Gastrocnemius medialis (tissue), 4 donors: ENCODE measurements at regions not wholly inside any gene's neighbourhood (a gene's known extent, or its start where the extent isn't known, plus 50 kb on each side); places are given as distances from the start of the nearest gene placed in this dataset.

ENCODE experiments used
- ATAC-seq, 2 donors: fragments of 150-250 bp; one replicate each; pipeline ENCODE4 v1.9.1; 2016
- DNase-seq, 2 donors: peaks; one replicate each; pipeline ENCODE4 v3.0.0-alpha.2; 2019
- H3K27ac ChIP-seq, 4 donors: fragments of 200-600 bp; sonication (generic); 1 replicate in 1 of 4; 2 replicates in 3 of 4; pipeline ENCODE4 v1.5.1; 2016 to 2018; ENCODE audit warnings: mild to moderate bottlenecking in 2 of 4, moderate library complexity in 1 of 4
- H3K27me3 ChIP-seq, 3 donors: fragments of 200-600 bp; sonication (generic) in 2 of 3; 1 replicate in 1 of 3; 2 replicates in 2 of 3; pipeline versions ENCODE4 v1.5.1 to v1.6.0; 2016 to 2019; ENCODE audit warnings: mild to moderate bottlenecking in 1 of 3, moderate library complexity in 1 of 3
- H3K36me3 ChIP-seq, 2 donors: fragments of 200-600 bp; sonication (generic) in 1 of 2; one replicate each; pipeline ENCODE4 v1.5.1; 2017 to 2018
- H3K4me1 ChIP-seq, 2 donors: fragments of 200-600 bp; sonication (generic) in 1 of 2; one replicate each; pipeline ENCODE4 v1.5.1; 2016 to 2017; ENCODE audit warnings: mild to moderate bottlenecking in 2 of 2
- H3K4me3 ChIP-seq, 4 donors: fragments of 200-600 bp; sonication (generic) in 3 of 4; 1 replicate in 1 of 4; 2 replicates in 3 of 4; pipeline ENCODE4 v1.5.1; 2016 to 2019; ENCODE audit warnings: mild to moderate bottlenecking in 2 of 4
- H3K9me3 ChIP-seq, 3 donors: fragments of 200-600 bp; sonication (generic) in 2 of 3; 1 replicate in 1 of 3; 2 replicates in 2 of 3; pipeline ENCODE4 v1.5.1; 2016 to 2019
- POLR2A ChIP-seq, 2 donors: fragments of 450-650 bp; IDR thresholded peaks; one replicate each; pipeline ENCODE4 v1.6.1; 2017; ENCODE audit warnings: antibody characterized with exemption in 2 of 2, mild to moderate bottlenecking in 2 of 2, moderate library complexity in 2 of 2
- in situ Hi-C, 4 donors: fragments of 200-750 bp; cut with MboI; loops; one replicate each; pipeline versions ENCODE4 v1.15.0 to v1.8.0; 2017; ENCODE audit warnings: low sequenced_read_pairs in 4 of 4
- intact Hi-C: fragments of 100-400 bp; cut with DNase I; formaldehyde crosslinking; loops from one replicate; pipeline ENCODE4 v1.15.1; 2023; ENCODE audit warnings: low total_unique reads
- TF ChIP-seq, protein P1 (sequence below), 5 experiments: fragments of 450-650 bp in 3 of 5; fragments of 200-600 bp in 2 of 5; sonication (generic) in 2 of 5; IDR thresholded peaks in 4 of 5; conservative IDR thresholded peaks in 1 of 5; 1 replicate in 4 of 5; 2 replicates in 1 of 5; pipeline ENCODE4 v1.5.1; 2016 to 2019; ENCODE audit warnings: antibody characterized with exemption in 5 of 5, mild to moderate bottlenecking in 3 of 5, moderate library complexity in 3 of 5

DNA sequence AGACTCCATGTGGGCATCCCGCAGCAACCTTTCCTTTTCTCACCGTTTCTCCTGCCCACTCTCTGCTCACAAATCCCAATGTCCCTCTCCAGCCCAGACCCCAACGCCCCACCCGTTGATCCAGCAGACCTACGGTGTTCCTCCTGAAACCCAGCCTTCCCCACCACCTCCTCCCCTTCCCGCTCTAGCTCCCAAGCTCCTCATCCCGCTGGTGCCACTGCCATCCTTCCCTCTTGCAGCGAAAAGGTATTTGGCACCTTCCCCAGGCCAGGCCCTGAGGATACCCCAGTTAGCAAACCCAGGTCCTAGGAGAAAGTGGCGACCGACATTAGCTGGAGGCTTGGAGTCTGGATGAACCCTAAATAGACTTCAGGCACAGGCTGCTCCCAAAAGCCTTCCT is 84.0 kb upstream of the RTL6 start:
- intact Hi-C loops (no loop called here), in situ Hi-C loops (no loop called here)
- no peaks in the 10 kb centered on the region for H3K9me3 ChIP-seq
- no peak overlapping the region for H3K27ac ChIP-seq
- no peak overlapping the region for H3K4me3 ChIP-seq
- no peak for TF ChIP-seq POLR2A (IDR thresholded peaks at IDR 0.05)
- TF ChIP-seq, protein P1, sequence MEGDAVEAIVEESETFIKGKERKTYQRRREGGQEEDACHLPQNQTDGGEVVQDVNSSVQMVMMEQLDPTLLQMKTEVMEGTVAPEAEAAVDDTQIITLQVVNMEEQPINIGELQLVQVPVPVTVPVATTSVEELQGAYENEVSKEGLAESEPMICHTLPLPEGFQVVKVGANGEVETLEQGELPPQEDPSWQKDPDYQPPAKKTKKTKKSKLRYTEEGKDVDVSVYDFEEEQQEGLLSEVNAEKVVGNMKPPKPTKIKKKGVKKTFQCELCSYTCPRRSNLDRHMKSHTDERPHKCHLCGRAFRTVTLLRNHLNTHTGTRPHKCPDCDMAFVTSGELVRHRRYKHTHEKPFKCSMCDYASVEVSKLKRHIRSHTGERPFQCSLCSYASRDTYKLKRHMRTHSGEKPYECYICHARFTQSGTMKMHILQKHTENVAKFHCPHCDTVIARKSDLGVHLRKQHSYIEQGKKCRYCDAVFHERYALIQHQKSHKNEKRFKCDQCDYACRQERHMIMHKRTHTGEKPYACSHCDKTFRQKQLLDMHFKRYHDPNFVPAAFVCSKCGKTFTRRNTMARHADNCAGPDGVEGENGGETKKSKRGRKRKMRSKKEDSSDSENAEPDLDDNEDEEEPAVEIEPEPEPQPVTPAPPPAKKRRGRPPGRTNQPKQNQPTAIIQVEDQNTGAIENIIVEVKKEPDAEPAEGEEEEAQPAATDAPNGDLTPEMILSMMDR (IDR thresholded peaks at IDR 0.05 in 4 of 5, conservative IDR thresholded peaks at IDR 0.05 in 1 of 5), result no peak
- peaks cover 5 to 11% (median 8%) of the 10 kb centered on the region in 3 donors for H3K27me3 ChIP-seq
- no peaks in the 10 kb centered on the region for H3K4me1 ChIP-seq
- no peak for ATAC-seq
- DNase-seq, result no peak
- no peaks in the 10 kb centered on the region for H3K36me3 ChIP-seq

DNA sequence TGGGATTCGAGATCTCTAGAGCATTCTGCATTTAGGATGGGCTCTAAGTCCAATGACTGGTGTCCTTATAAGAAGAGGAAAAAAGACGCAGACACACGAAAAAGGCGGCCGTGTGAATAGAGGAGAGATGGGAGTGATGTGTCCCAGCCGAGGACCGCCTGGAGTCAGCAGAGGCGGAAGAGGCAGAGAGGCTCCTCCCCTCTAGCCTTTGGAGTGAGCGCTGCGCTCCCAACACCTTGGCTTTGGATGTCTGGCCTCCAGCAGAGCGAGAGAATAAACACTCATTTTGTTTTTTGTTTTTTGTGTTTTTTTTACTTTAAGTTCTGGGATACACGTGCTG is 83.0 kb upstream of the RTL6 start:
- DNase-seq, result no peak

DNA sequence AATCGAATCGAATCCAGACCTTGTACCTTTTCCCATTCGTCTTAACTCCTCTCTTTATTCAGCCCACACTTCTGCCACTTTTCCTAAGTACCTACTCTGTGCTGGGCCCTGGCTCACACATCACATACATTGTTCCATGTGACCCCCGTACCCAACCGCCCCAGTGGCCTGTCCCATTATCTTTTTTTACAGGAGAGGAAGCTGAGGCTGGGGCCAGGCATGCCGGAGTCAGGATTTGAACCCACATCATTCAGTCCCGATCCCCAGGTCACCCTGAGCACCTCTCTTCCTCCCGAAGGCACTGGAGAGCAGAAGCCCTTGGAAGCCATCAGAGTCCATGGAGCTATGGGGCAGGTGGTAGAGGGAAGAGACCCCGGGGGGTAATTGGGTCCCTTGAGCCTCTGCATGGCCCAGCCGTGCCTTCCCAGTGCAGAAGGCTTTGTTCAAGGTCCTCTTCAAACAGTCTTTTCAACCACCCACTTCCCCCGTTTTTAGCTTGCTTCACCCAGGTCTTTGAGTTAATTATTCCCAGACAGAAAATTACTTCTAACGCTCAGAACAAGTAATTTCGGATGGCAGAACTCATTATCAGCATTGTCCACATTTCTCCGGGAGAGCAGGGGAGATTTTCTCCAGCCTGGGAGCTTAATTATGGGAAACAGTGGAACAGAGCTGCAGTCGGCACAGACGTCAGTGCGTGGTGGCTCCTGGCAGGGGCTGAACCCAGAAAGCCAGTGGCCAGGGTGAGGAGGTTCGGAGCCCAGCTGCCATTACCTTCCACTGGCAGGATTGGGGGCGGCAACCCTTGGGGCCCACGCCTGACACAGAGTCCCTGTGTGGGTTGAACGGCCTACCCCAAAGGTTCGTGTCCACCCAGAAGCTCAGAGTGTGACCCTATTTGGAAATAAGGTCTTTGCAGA is 82.4 kb upstream of the RTL6 start:
- H3K27me3 ChIP-seq, result peaks cover 5 to 9% (median 7%) of the 10 kb centered on the region in 3 donors
- no peak for DNase-seq
- TF ChIP-seq POLR2A (IDR thresholded peaks at IDR 0.05), result no peak
- TF ChIP-seq, protein P1 (IDR thresholded peaks at IDR 0.05 in 4 of 5, conservative IDR thresholded peaks at IDR 0.05 in 1 of 5), result no peak
- H3K27ac ChIP-seq, result no peak overlapping the region
- no peaks in the 10 kb centered on the region for H3K4me1 ChIP-seq
- H3K9me3 ChIP-seq, result no peaks in the 10 kb centered on the region
- no peaks in the 10 kb centered on the region for H3K36me3 ChIP-seq
- no peak for ATAC-seq
- intact Hi-C loops, result no loop called here
- H3K4me3 ChIP-seq, result no peak overlapping the region
- in situ Hi-C loops, result no loop called here

More for the DNA sequence above, 83.0 kb upstream of the RTL6 start:
- H3K9me3 ChIP-seq, result no peaks in the 10 kb centered on the region
- intact Hi-C loops (no loop called here), in situ Hi-C loops (no loop called here)
- ATAC-seq, result no peak
- TF ChIP-seq POLR2A (IDR thresholded peaks at IDR 0.05), result no peak
- TF ChIP-seq, protein P1 (IDR thresholded peaks at IDR 0.05 in 4 of 5, conservative IDR thresholded peaks at IDR 0.05 in 1 of 5), result no peak
- H3K27ac ChIP-seq, result no peak overlapping the region
- no peaks in the 10 kb centered on the region for H3K36me3 ChIP-seq
- no peak overlapping the region for H3K4me3 ChIP-seq
- H3K4me1 ChIP-seq, result no peaks in the 10 kb centered on the region
- peaks cover 5 to 11% (median 7%) of the 10 kb centered on the region in 3 donors for H3K27me3 ChIP-seq

DNA sequence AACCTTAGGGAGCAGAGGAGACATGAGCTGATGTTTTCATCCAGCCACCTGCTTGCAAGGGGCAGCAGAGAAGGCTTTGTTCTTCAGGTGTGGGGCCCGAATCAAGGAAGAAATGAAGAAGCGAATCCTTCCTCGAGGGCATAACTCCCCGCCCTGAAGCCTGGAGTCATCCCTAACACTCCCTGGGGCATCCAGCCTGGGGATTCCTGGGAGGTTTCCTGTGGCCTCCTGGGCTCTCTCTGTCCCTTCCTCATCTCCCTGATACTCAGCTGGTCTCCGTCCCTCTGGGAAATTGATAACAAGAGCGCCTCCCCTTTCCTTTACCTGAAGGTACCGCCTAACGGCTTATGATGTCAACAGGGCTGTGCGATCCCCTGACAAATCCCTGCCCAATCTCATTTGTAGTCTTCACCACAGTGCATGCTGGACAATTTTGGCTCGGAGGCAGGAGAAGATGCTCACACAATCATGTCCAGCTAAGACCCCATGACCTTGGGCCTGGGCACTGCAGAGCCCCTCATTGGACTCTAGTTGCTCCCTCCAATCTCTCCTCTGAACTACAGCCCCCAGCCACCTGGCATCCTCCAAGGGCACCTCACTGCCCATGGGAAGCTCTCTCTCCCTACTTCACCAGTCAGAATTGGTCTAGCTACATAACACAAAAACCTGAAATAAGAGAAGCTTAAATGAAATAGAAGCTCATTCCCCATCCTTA is 80.6 kb upstream of the RTL6 start:
- H3K4me1 ChIP-seq, result no peaks in the 10 kb centered on the region
- in situ Hi-C loops, result no loop called here
- no peaks in the 10 kb centered on the region for H3K36me3 ChIP-seq
- ATAC-seq, result no peak
- no peak for TF ChIP-seq POLR2A (IDR thresholded peaks at IDR 0.05)
- TF ChIP-seq, protein P1 (IDR thresholded peaks at IDR 0.05 in 4 of 5, conservative IDR thresholded peaks at IDR 0.05 in 1 of 5), result no peak
- no peak overlapping the region for H3K27ac ChIP-seq
- no peak for DNase-seq
- H3K27me3 ChIP-seq, result peaks cover 3 to 11% (median 7%) of the 10 kb centered on the region in 3 donors
- intact Hi-C loops, result no loop called here
- H3K9me3 ChIP-seq, result no peaks in the 10 kb centered on the region
- H3K4me3 ChIP-seq, result no peak overlapping the region
